Osteoblast (primary cell): ENCODE measurements at regions not wholly inside any gene's neighbourhood (a gene's known extent, or its start where the extent isn't known, plus 50 kb on each side); places are given as distances from the start of the nearest gene placed in this dataset.

Experiments used
- DNase-seq: peaks from one replicate; pipeline ENCODE4 v3.0.0; 2011; ENCODE audit warnings: low spot score, mixed read lengths; ENCODE audit not compliant: insufficient read length; ENCODE audit errors: missing footprints
- H2AFZ ChIP-seq: 2 replicates; pipeline ENCODE4 v1.6.0; 2011; ENCODE audit warnings: mild to moderate bottlenecking, low read length
- H3K27ac ChIP-seq: 2 replicates; pipeline ENCODE4 v1.5.1; 2011; ENCODE audit warnings: mild to moderate bottlenecking, low read depth, low read length, moderate library complexity
- H3K27me3 ChIP-seq: 2 replicates; pipeline ENCODE4 v1.6.0; 2012; ENCODE audit warnings: mild to moderate bottlenecking, control low read depth, inconsistent platforms, low read length, moderate library complexity; ENCODE audit not compliant: insufficient read depth
- H3K36me3 ChIP-seq: 2 replicates; pipeline ENCODE4 v1.5.1; 2011; ENCODE audit warnings: mild to moderate bottlenecking, low read length, control low read depth, moderate library complexity; ENCODE audit not compliant: insufficient read depth
- H3K4me1 ChIP-seq: 2 replicates; pipeline ENCODE4 v1.5.1; 2011; ENCODE audit warnings: mild to moderate bottlenecking, low read length, control low read depth, moderate library complexity; ENCODE audit not compliant: insufficient read depth
- H3K4me2 ChIP-seq: 2 replicates; pipeline ENCODE4 v1.6.0; 2011; ENCODE audit warnings: mild to moderate bottlenecking, low read length; ENCODE audit not compliant: insufficient read depth
- H3K4me3 ChIP-seq: fragments of 200-600 bp; sonication (generic); 3 replicates; pipeline ENCODE4 v1.5.1; 2012; ENCODE audit warnings: mild to moderate bottlenecking, low read length, inconsistent platforms; ENCODE audit not compliant: insufficient read depth
- H3K79me2 ChIP-seq: 2 replicates; pipeline ENCODE4 v1.6.0; 2012; ENCODE audit warnings: mild to moderate bottlenecking, low read length, control low read depth, inconsistent platforms; ENCODE audit not compliant: insufficient read depth
- H3K9me3 ChIP-seq: 2 replicates; pipeline ENCODE4 v1.5.1; 2011; ENCODE audit warnings: low read depth, low read length, control low read depth
- H4K20me1 ChIP-seq: 2 replicates; pipeline ENCODE4 v1.6.0; 2012; ENCODE audit warnings: mild to moderate bottlenecking, low read length, control low read depth; ENCODE audit not compliant: insufficient read depth
- TF ChIP-seq, protein P1 (sequence below): IDR thresholded peaks from 2 replicates; pipeline ENCODE4 v1.5.1; 2011; ENCODE audit warnings: mild to moderate bottlenecking, low read depth, low read length, moderate library complexity; ENCODE audit errors: extremely low read depth

DNA sequence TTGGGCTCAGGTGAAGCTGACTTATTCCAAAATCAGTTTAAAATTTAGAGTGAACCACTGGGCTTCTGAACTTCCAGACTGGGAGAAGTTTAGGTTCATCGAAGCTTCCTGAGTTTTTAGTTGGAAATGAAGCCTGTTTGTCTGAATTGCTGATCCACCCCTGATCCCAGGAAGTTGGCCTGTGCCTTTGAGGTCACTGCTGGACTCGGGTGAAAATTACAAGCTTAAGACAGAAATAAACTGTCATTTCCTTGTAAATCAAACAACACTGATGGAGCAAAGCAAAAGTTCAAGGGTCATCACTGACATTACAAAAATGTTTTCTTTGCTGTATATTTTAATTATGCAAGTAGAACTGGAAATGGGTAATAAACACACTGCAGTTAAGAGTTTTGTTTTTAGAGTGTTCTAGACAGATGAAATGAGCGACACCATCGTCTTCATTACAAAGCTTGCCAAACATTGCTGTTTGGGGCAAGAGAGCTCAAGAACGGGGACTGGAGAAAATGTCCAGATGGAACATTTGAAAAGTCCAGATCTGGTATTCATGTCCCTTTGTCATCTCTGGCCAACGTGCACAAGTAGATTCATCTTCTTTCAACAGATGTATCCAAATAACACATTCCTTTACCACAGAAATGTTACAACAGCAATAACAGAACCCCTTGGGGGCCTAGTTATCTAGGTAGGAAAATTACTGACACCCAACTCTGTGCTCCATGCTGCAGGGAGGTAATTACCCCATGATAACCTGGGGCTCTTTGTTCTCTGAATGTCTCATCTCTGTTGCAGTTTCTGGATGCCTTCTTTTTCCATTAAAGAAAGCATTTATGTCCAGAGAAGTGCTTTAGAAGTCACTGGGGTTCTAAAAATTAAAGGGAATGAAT lies 142.4 kb upstream of the ERCC6L2 start:
- no peaks in the 10 kb centered on the region for H3K9me3 ChIP-seq
- H3K4me2 ChIP-seq: no peak overlapping the region
- no peak overlapping the region for H2AFZ ChIP-seq
- H4K20me1 ChIP-seq: no peaks in the 10 kb centered on the region
- H3K4me3 ChIP-seq: no peak overlapping the region
- H3K36me3 ChIP-seq: no peaks in the 10 kb centered on the region
- DNase-seq: no peak
- no peak overlapping the region for H3K27ac ChIP-seq
- H3K27me3 ChIP-seq: peaks cover 25% of the 10 kb centered on the region
- TF ChIP-seq, protein P1, sequence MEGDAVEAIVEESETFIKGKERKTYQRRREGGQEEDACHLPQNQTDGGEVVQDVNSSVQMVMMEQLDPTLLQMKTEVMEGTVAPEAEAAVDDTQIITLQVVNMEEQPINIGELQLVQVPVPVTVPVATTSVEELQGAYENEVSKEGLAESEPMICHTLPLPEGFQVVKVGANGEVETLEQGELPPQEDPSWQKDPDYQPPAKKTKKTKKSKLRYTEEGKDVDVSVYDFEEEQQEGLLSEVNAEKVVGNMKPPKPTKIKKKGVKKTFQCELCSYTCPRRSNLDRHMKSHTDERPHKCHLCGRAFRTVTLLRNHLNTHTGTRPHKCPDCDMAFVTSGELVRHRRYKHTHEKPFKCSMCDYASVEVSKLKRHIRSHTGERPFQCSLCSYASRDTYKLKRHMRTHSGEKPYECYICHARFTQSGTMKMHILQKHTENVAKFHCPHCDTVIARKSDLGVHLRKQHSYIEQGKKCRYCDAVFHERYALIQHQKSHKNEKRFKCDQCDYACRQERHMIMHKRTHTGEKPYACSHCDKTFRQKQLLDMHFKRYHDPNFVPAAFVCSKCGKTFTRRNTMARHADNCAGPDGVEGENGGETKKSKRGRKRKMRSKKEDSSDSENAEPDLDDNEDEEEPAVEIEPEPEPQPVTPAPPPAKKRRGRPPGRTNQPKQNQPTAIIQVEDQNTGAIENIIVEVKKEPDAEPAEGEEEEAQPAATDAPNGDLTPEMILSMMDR: no peak
- H3K79me2 ChIP-seq: no peaks in the 10 kb centered on the region
- H3K4me1 ChIP-seq: no peaks in the 10 kb centered on the region

DNA sequence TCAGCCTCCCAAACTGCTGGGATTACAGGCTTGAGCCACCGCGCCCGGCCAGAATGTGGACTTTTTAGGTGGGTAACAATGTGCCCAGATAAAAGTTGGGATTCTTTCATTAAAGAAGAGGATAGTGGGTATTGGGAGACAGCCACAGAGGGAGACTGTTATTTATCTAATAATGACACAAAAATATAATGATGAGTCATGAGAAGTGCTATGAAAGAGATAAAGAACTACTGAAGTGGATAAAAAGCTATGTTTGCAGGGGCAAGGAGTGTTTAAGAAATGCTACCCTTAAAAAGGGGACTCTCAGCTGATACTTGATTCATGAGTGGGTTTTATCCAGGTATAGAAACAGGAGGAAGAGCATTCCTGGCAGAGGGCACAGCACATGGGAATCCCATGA lies 143.6 kb upstream of the ERCC6L2 start:
- H4K20me1 ChIP-seq: no peaks in the 10 kb centered on the region
- no peaks in the 10 kb centered on the region for H3K79me2 ChIP-seq
- H2AFZ ChIP-seq: no peak overlapping the region
- H3K27me3 ChIP-seq: peaks cover 25% of the 10 kb centered on the region
- DNase-seq: no peak
- H3K4me1 ChIP-seq: no peaks in the 10 kb centered on the region
- H3K4me3 ChIP-seq: no peak overlapping the region
- H3K27ac ChIP-seq: no peak overlapping the region
- no peaks in the 10 kb centered on the region for H3K9me3 ChIP-seq
- H3K4me2 ChIP-seq: no peak overlapping the region
- TF ChIP-seq, protein P1: no peak
- no peaks in the 10 kb centered on the region for H3K36me3 ChIP-seq

DNA sequence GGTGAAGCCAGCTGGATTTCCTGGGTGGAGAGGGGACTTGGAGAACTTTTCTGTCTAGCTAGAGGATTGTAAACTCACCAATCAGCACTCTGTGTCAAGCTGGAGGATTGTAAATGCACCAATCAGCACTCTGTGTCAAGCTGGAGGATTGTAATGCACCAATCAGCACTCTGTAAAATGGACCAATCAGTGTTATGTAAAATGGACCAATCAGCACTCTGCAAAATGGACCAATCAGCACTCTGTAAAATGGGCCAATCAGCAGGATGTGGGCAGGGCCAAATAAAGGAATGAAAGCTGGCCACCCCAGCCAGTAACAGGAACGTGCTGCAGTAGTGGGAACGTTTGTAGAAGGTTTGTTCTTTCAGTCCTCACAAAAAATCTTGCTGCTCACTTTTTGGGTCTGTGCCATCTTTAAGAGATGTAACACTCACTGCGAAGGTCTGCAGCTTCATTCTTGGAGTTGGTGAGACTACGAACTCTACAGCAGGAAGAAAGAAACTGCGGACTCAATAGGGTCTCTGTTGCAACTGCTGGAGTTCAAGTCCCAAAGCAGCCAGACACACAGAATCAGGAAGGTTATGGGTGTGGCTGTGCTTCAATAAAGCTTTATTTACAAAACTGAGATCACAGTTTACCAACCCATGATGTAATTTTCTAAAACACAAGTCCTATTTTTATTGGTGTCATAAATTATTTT lies 145.7 kb upstream of the ERCC6L2 start:
- H3K27me3 ChIP-seq: peaks cover 23% of the 10 kb centered on the region
- no peak overlapping the region for H2AFZ ChIP-seq
- H3K4me3 ChIP-seq: no peak overlapping the region
- H3K4me2 ChIP-seq: no peak overlapping the region
- no peaks in the 10 kb centered on the region for H3K9me3 ChIP-seq
- H3K4me1 ChIP-seq: no peaks in the 10 kb centered on the region
- DNase-seq: no peak
- H4K20me1 ChIP-seq: no peaks in the 10 kb centered on the region
- TF ChIP-seq, protein P1: no peak
- H3K79me2 ChIP-seq: no peaks in the 10 kb centered on the region
- no peaks in the 10 kb centered on the region for H3K36me3 ChIP-seq
- H3K27ac ChIP-seq: no peak overlapping the region

DNA sequence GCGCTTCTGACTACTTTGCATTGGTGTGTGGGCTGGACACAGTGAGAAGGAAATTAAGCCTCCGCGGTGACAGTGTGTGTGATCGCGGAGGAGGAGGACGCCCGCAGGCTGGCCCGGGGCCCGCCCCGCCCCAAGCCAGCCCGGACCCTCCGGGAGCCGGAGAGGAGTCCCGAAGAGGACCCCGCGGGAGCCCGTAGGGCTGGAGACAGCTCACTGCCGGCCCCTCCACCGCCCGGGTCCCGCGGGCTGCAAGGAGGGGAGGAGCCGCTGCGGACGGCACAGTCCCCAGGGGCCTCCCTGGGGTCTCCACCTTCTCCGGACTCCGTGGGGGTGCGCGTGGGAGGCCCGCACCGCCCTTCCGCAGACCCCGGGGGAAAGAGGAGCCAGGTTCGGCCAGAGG lies 146.4 kb upstream of the ERCC6L2 start:
- Histone ChIP-seq H3K27me3 (peaks cover 24% of the 10 kb centered on the region), H3K9me3 (no peaks in the 10 kb centered on the region), H3K27ac (no peak overlapping the region), H4K20me1 (no peaks in the 10 kb centered on the region), H3K36me3 (no peaks in the 10 kb centered on the region), H3K4me1 (no peaks in the 10 kb centered on the region), H3K4me3 (no peak overlapping the region), H3K79me2 (no peaks in the 10 kb centered on the region), H2AFZ (no peak overlapping the region), H3K4me2 (no peak overlapping the region)
- TF ChIP-seq, protein P1: no peak
- DNase-seq: no peak
